GM12878 (cell line): ENCODE measurements at regions not wholly inside any gene's neighbourhood (a gene's known extent, or its start where the extent isn't known, plus 50 kb on each side); places are given as distances from the start of the nearest gene placed in this dataset.

Source experiments
- ATAC-seq: fragments of 200-7000 bp; cut with Tn5 transposase; 3 replicates; pipeline ENCODE4 v1.9.1; 2020; ENCODE audit warnings: mild to moderate bottlenecking, moderate library complexity
- BruUV-seq: library from RNA; stranded (reverse); fragments of 400-500 nt; replicated peaks from 2 replicates; lab custom pipeline; 2021; lab: Mats Ljungman, UMichigan
- CTCF ChIA-PET: fragments of 300-600 bp; sonication (Branson Sonifier 250); formaldehyde crosslinking; extraction: SDS; loops from one replicate; lab custom pipeline; 2021; ENCODE audit warnings: inconsistent platforms; lab: Yijun Ruan, JAX
- POLR2A ChIA-PET: fragments of 350-600 bp; formaldehyde crosslinking; extraction: SDS; loops from one replicate; lab custom pipeline; 2021; ENCODE audit warnings: inconsistent platforms; lab: Charles Lee
- RAD21 ChIA-PET: fragments of 300-600 bp; sonication (Branson Sonifier 250); formaldehyde crosslinking; loops from one replicate; lab custom pipeline; 2023; ENCODE audit warnings: antibody characterized with exemption; ENCODE audit not compliant: unreplicated experiment; lab: Charles Lee
- SMC1A ChIA-PET: fragments of 300-600 bp; sonication (Branson Sonifier 250); formaldehyde crosslinking; loops from one replicate; lab custom pipeline; 2023; ENCODE audit not compliant: unreplicated experiment, uncharacterized antibody; lab: Charles Lee
- DNase-seq: peaks from one replicate; pipeline ENCODE4 v3.0.0-alpha.2; 2011; ENCODE audit warnings: low read depth, low spot score
- FAIRE-seq: peaks from 3 replicates; lab custom pipeline; 2011; peaks lifted over from hg19 to GRCh38; lab: Jason Lieb, UNC
- H2AFZ ChIP-seq: 2 replicates; pipeline ENCODE4 v1.6.0; 2011; ENCODE audit warnings: low read depth, low read length, control low read depth; ENCODE audit not compliant: control insufficient read depth
- H3K27ac ChIP-seq: 2 replicates; pipeline ENCODE4 v1.5.1; 2011; ENCODE audit warnings: control low read depth; ENCODE audit not compliant: control insufficient read depth, insufficient read depth
- H3K27me3 ChIP-seq, 2 experiments: replicated peaks in 1 of 2; 2 replicates each; pipeline versions ENCODE4 v1.6.0 to v1.6.1; 2011; ENCODE audit warnings: low read length in 1 of 2; ENCODE audit not compliant: control insufficient read depth in 2 of 2, insufficient read depth in 2 of 2
- H3K36me3 ChIP-seq, 2 experiments: 2 replicates each; pipeline ENCODE4 v1.5.1; 2011; ENCODE audit warnings: low read length in 1 of 2; ENCODE audit not compliant: control insufficient read depth in 2 of 2, insufficient read depth in 2 of 2
- H3K4me1 ChIP-seq: 2 replicates; pipeline ENCODE4 v1.6.1; 2011; ENCODE audit warnings: mild to moderate bottlenecking, low read length, moderate library complexity, mixed read lengths; ENCODE audit not compliant: control insufficient read depth, insufficient read depth
- H3K4me2 ChIP-seq: 2 replicates; pipeline ENCODE4 v1.6.0; 2011; ENCODE audit warnings: control low read depth; ENCODE audit not compliant: control insufficient read depth, insufficient read depth
- H3K4me3 ChIP-seq: fragments of 200-600 bp; sonication (generic); 2 replicates; pipeline ENCODE4 v1.5.1; 2016
- H3K79me2 ChIP-seq: 2 replicates; pipeline ENCODE4 v1.6.0; 2011; ENCODE audit warnings: low read length; ENCODE audit not compliant: control insufficient read depth, insufficient read depth
- H3K9ac ChIP-seq: 2 replicates; pipeline ENCODE4 v1.8.0; 2011; ENCODE audit warnings: low read length, control low read depth, mixed read lengths; ENCODE audit not compliant: control insufficient read depth, insufficient read depth
- H3K9me3 ChIP-seq: replicated peaks from 3 replicates; pipeline ENCODE4 v1.5.1; 2011; ENCODE audit warnings: mild to moderate bottlenecking, low read length; ENCODE audit not compliant: control insufficient read depth, insufficient read depth
- H4K20me1 ChIP-seq: 2 replicates; pipeline ENCODE4 v1.6.0; 2011; ENCODE audit not compliant: control insufficient read depth, insufficient read depth
- ATF2 ChIP-seq: IDR thresholded peaks from 2 replicates; pipeline ENCODE4 v1.6.1; 2012; ENCODE audit warnings: low read length, inconsistent platforms
- CHD2 ChIP-seq: IDR thresholded peaks from 2 replicates; pipeline ENCODE4 v1.6.1; 2011; ENCODE audit warnings: low read depth, low read length, improper control_type of control experiment, borderline replicate concordance
- CREM ChIP-seq: IDR thresholded peaks from 2 replicates; pipeline ENCODE4 v1.6.1; 2014; ENCODE audit warnings: antibody characterized with exemption, low read depth
- EP300 ChIP-seq, 2 experiments: fragments of 150-350 bp in 1 of 2; IDR thresholded peaks; 2 replicates each; pipeline ENCODE4 v1.6.1; 2011 to 2012; ENCODE audit warnings: low read depth in 2 of 2, low read length in 2 of 2, borderline replicate concordance in 1 of 2, improper control_type of control experiment in 1 of 2, inconsistent platforms in 1 of 2; ENCODE audit not compliant: control insufficient read depth in 1 of 2
- ETV6 ChIP-seq, 2 experiments: fragments of 450-650 bp in 1 of 2; IDR thresholded peaks in 1 of 2; conservative IDR thresholded peaks in 1 of 2; 2 replicates each; pipeline ENCODE4 v1.6.1; 2014; ENCODE audit warnings: antibody characterized with exemption in 1 of 2, borderline replicate concordance in 1 of 2, low read depth in 1 of 2, mild to moderate bottlenecking in 1 of 2, moderate library complexity in 1 of 2
- EZH2 ChIP-seq: IDR thresholded peaks from 2 replicates; pipeline ENCODE4 v1.6.1; 2012; ENCODE audit warnings: low read depth, mild to moderate bottlenecking, control low read depth, inconsistent platforms, low read length, borderline replicate concordance; ENCODE audit not compliant: control insufficient read depth
- FOXM1 ChIP-seq: IDR thresholded peaks from 2 replicates; pipeline ENCODE4 v1.6.1; 2012; ENCODE audit warnings: low read depth, mild to moderate bottlenecking, inconsistent platforms, low read length, moderate library complexity
- POLR2A ChIP-seq: IDR thresholded peaks from 2 replicates; pipeline ENCODE4 v1.6.1; 2011; ENCODE audit warnings: low read depth, mild to moderate bottlenecking, low read length
- RELA ChIP-seq: fragments of 450-650 bp; IDR thresholded peaks from 2 replicates; pipeline ENCODE4 v1.8.0; 2014; ENCODE audit warnings: borderline replicate concordance; ENCODE audit not compliant: partially characterized antibody
- SUZ12 ChIP-seq: fragments of 200-600 bp; sonication (generic); IDR thresholded peaks from one replicate; pipeline ENCODE4 v1.6.1; 2018; ENCODE audit warnings: antibody characterized with exemption, mild to moderate bottlenecking; ENCODE audit not compliant: unreplicated experiment
- ZZZ3 ChIP-seq: IDR thresholded peaks from 2 replicates; pipeline ENCODE4 v1.6.1; 2011; ENCODE audit warnings: low read depth; ENCODE audit not compliant: control insufficient read depth, insufficient read length
- WGBS: methylation state at CpG from one replicate; pipeline ENCODE4 v1.1.6; 2016; ENCODE audit warnings: low lambda C conversion rate; ENCODE audit not compliant: insufficient replicate concordance, insufficient coverage; ENCODE audit errors: missing lambda C conversion rate; 5-methylcytosine and 5-hydroxymethylcytosine counted together
- in situ Hi-C: fragments of 300-500 bp; cut with MboI; formaldehyde crosslinking; loops from 9 replicates; pipeline ENCODE4 v1.14.3; 2018; ENCODE audit warnings: mixed read lengths
- intact Hi-C: fragments of 100-400 bp; cut with micrococcal nuclease; formaldehyde crosslinking; loops from one replicate; pipeline ENCODE4 v1.14.2; 2022; ENCODE audit not compliant: unreplicated experiment
- TF ChIP-seq, protein P1 (sequence below): fragments of 150-350 bp; IDR thresholded peaks from 2 replicates; pipeline ENCODE4 v1.6.1; 2016; ENCODE audit warnings: low read depth, low read length
- TF ChIP-seq, protein P2 (sequence below): fragments of 450-650 bp; IDR thresholded peaks from 2 replicates; pipeline ENCODE4 v1.6.1; 2016; ENCODE audit warnings: mild to moderate bottlenecking, moderate library complexity, borderline replicate concordance
- TF ChIP-seq, protein P3 (sequence below): fragments of 450-650 bp; IDR thresholded peaks from 2 replicates; pipeline ENCODE4 v1.6.1; 2016; ENCODE audit warnings: mild to moderate bottlenecking

DNA sequence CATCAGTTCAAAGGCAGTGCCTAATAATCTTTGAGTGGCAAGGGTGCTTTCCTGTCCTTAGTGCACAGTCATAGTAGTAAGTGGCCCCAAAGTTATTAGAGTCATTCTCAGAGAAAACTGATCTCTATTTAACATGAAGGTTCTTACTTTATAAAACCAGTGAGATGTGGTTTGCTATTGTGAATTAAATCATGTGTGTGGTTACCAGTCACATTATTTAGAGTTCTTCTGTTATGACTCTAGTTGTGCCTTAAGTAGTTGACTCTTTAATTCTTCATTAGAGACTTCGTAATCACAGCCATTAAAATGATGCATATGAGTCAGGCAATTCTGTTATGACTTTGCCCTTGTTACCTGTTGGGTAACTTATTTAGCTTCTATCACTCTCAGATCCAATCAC, 1392.9 kb upstream of the ACVR2A start:
- DNase-seq (no peak), FAIRE-seq (no peak), ATAC-seq (peak; percentile 92)
- POLR2A ChIA-PET: no interaction called here
- Histone ChIP-seq H2AFZ (no peak overlapping the region), H3K9me3 (no peaks in the 10 kb centered on the region), H3K4me1 (no peaks in the 10 kb centered on the region), H3K4me2 (no peak overlapping the region), H3K36me3 (no peaks in the 10 kb centered on the region), H3K27ac (no peak overlapping the region), H3K9ac (no peak overlapping the region), H4K20me1 (no peaks in the 10 kb centered on the region), H3K4me3 (no peak overlapping the region), H3K27me3 (no peaks in the 10 kb centered on the region), H3K79me2 (no peaks in the 10 kb centered on the region)
- SMC1A ChIA-PET: interaction anchor here (2.7 kb wide), 1 partner anchor 10 kb away, joined by 7 read pairs; no protein-coding TSS in a partner anchor
- WGBS: 0% methylated on average over 1 of the region's 1 CpG
- RAD21 ChIA-PET: interaction anchor here (1.5 kb wide), 1 partner anchor 26 kb away, joined by 5 read pairs; no protein-coding TSS in a partner anchor
- BruUV-seq: no TSS peak
- CTCF ChIA-PET: interaction anchor here (1.5 kb wide), 1 partner anchor 10 kb away, joined by 3 read pairs; no protein-coding TSS in a partner anchor
- in situ Hi-C loops: no loop called here
- intact Hi-C loops: no loop called here
- TF ChIP-seq, protein P1, sequence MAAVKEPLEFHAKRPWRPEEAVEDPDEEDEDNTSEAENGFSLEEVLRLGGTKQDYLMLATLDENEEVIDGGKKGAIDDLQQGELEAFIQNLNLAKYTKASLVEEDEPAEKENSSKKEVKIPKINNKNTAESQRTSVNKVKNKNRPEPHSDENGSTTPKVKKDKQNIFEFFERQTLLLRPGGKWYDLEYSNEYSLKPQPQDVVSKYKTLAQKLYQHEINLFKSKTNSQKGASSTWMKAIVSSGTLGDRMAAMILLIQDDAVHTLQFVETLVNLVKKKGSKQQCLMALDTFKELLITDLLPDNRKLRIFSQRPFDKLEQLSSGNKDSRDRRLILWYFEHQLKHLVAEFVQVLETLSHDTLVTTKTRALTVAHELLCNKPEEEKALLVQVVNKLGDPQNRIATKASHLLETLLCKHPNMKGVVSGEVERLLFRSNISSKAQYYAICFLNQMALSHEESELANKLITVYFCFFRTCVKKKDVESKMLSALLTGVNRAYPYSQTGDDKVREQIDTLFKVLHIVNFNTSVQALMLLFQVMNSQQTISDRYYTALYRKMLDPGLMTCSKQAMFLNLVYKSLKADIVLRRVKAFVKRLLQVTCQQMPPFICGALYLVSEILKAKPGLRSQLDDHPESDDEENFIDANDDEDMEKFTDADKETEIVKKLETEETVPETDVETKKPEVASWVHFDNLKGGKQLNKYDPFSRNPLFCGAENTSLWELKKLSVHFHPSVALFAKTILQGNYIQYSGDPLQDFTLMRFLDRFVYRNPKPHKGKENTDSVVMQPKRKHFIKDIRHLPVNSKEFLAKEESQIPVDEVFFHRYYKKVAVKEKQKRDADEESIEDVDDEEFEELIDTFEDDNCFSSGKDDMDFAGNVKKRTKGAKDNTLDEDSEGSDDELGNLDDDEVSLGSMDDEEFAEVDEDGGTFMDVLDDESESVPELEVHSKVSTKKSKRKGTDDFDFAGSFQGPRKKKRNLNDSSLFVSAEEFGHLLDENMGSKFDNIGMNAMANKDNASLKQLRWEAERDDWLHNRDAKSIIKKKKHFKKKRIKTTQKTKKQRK: no peak
- no peak for TF ChIP-seq SUZ12
- no peak for TF ChIP-seq ZZZ3
- no peak for TF ChIP-seq POLR2A
- TF ChIP-seq CREM: 0 out of 2 replicates have a peak, but pooled peaks have one; percentile 50
- no peak for TF ChIP-seq CHD2
- peak in 1 of 2 experiments; percentile 78; a peak in 2 of 4 replicates for TF ChIP-seq EP300 (IDR thresholded peaks at IDR 0.05; ENCODE audit: borderline replicate concordance in 1 of 2, control insufficient read depth in 1 of 2, low read depth in 2 of 2, low read length in 2 of 2)
- TF ChIP-seq, protein P2, sequence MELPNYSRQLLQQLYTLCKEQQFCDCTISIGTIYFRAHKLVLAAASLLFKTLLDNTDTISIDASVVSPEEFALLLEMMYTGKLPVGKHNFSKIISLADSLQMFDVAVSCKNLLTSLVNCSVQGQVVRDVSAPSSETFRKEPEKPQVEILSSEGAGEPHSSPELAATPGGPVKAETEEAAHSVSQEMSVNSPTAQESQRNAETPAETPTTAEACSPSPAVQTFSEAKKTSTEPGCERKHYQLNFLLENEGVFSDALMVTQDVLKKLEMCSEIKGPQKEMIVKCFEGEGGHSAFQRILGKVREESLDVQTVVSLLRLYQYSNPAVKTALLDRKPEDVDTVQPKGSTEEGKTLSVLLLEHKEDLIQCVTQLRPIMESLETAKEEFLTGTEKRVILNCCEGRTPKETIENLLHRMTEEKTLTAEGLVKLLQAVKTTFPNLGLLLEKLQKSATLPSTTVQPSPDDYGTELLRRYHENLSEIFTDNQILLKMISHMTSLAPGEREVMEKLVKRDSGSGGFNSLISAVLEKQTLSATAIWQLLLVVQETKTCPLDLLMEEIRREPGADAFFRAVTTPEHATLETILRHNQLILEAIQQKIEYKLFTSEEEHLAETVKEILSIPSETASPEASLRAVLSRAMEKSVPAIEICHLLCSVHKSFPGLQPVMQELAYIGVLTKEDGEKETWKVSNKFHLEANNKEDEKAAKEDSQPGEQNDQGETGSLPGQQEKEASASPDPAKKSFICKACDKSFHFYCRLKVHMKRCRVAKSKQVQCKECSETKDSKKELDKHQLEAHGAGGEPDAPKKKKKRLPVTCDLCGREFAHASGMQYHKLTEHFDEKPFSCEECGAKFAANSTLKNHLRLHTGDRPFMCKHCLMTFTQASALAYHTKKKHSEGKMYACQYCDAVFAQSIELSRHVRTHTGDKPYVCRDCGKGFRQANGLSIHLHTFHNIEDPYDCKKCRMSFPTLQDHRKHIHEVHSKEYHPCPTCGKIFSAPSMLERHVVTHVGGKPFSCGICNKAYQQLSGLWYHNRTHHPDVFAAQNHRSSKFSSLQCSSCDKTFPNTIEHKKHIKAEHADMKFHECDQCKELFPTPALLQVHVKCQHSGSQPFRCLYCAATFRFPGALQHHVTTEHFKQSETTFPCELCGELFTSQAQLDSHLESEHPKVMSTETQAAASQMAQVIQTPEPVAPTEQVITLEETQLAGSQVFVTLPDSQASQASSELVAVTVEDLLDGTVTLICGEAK: no peak
- TF ChIP-seq ATF2: peak; percentile 70
- TF ChIP-seq EZH2: no peak
- TF ChIP-seq ETV6 (conservative IDR thresholded peaks at IDR 0.05 in 1 of 2, IDR thresholded peaks at IDR 0.05 in 1 of 2; ENCODE audit: borderline replicate concordance in 1 of 2, low read depth in 1 of 2): no peak
- TF ChIP-seq, protein P3, sequence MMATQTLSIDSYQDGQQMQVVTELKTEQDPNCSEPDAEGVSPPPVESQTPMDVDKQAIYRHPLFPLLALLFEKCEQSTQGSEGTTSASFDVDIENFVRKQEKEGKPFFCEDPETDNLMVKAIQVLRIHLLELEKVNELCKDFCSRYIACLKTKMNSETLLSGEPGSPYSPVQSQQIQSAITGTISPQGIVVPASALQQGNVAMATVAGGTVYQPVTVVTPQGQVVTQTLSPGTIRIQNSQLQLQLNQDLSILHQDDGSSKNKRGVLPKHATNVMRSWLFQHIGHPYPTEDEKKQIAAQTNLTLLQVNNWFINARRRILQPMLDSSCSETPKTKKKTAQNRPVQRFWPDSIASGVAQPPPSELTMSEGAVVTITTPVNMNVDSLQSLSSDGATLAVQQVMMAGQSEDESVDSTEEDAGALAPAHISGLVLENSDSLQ: peak; percentile 47; the same call in 1 of the 2 replicates
- no peak for TF ChIP-seq RELA
- TF ChIP-seq FOXM1: peak; percentile 83
